ENCODE measurements at regions not wholly inside any gene's neighbourhood (a gene's known extent, or its start where the extent isn't known, plus 50 kb on each side); places are given as distances from the start of the nearest gene placed in this dataset.

- TF ChIP-seq CTCF (IDR thresholded peaks at IDR 0.05; ENCODE audit: unreplicated experiment): no peak
- intact Hi-C loops (cut with micrococcal nuclease): no loop called here
- H3K27ac Mint-ChIP-seq (ENCODE audit: low read depth, unreplicated experiment): no peak overlapping the region
- peaks cover 17% of the 10 kb centered on the region for H3K4me1 Mint-ChIP-seq (ENCODE audit: insufficient read depth, unreplicated experiment)
- no peak overlapping the region for H3K4me3 Mint-ChIP-seq (ENCODE audit: unreplicated experiment)
- ChIA-PET CTCF (interaction anchor here (0.8 kb wide), 1 partner anchor 11 kb away, joined by 4 read pairs; no protein-coding TSS in a partner anchor), POLR2A (no interaction called here)
- H3K27me3 Mint-ChIP-seq (ENCODE audit: insufficient read depth, unreplicated experiment): no peaks in the 10 kb centered on the region
- BruUV-seq (replicated peaks): no TSS peak
- H3K36me3 Mint-ChIP-seq (ENCODE audit: insufficient read depth, unreplicated experiment): no peaks in the 10 kb centered on the region
- no peaks in the 10 kb centered on the region for H3K9me3 Mint-ChIP-seq (ENCODE audit: unreplicated experiment)
- no peak for DNase-seq (ENCODE audit: unreplicated experiment)
Observed at GRCh38 chr2:20557635-20558034, 93.3 kb downstream of the HS1BP3 start.

GRCh38 chr2:20558391-20559150 lies 92.3 kb downstream of the HS1BP3 start:
- CTCF ChIA-PET: interaction anchor here (1.9 kb wide), 1 partner anchor 92 kb away, joined by 6 read pairs; the partner anchor contains the start of gene HS1BP3
- intact Hi-C loops (cut with micrococcal nuclease): no loop called here
- no TSS peak for BruUV-seq (replicated peaks)
- Mint-ChIP-seq H3K27me3 (ENCODE audit: insufficient read depth, unreplicated experiment) (no peaks in the 10 kb centered on the region), H3K27ac (ENCODE audit: low read depth, unreplicated experiment) (no peak overlapping the region), H3K36me3 (ENCODE audit: insufficient read depth, unreplicated experiment) (no peaks in the 10 kb centered on the region), H3K4me1 (ENCODE audit: insufficient read depth, unreplicated experiment) (peaks cover 17% of the 10 kb centered on the region), H3K9me3 (ENCODE audit: unreplicated experiment) (no peaks in the 10 kb centered on the region), H3K4me3 (ENCODE audit: unreplicated experiment) (no peak overlapping the region)
- POLR2A ChIA-PET: no interaction called here
- DNase-seq (ENCODE audit: unreplicated experiment): no peak
- TF ChIP-seq CTCF (IDR thresholded peaks at IDR 0.05; ENCODE audit: unreplicated experiment): no peak

DNA sequence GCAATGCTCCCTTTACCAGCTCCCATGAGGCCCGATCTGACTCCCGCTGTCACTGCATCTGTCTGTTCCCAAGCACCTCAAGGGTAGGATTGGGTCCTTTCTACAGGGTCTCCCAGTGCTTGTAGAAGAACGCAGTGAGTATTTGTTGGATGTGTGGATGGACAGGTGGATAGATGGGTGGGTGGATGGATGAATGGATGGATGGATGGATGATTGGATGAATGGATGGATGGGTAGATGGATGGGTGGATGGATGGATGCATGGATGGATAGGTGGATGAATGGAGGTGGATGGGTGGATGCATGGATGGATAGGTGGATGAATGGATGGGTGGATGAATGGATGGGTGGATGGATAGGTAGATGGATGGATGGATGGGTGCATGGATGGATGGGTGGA lies 91.6 kb downstream of the HS1BP3 start:
- ChIA-PET POLR2A (interaction anchor here (1.3 kb wide), 1 partner anchor 16 kb away, joined by 4 read pairs; no protein-coding TSS in a partner anchor), CTCF (interaction anchor here (0.8 to 1.9 kb wide), 2 partner anchors 76 to 92 kb away, joined by 3 to 6 read pairs; partner anchors contain the start of gene HS1BP3)
- TF ChIP-seq CTCF (IDR thresholded peaks at IDR 0.05; ENCODE audit: unreplicated experiment): no peak
- H3K27me3 Mint-ChIP-seq (ENCODE audit: insufficient read depth, unreplicated experiment): no peaks in the 10 kb centered on the region
- DNase-seq (ENCODE audit: unreplicated experiment): no peak
- no peak overlapping the region for H3K4me3 Mint-ChIP-seq (ENCODE audit: unreplicated experiment)
- BruUV-seq (replicated peaks): no TSS peak
- H3K36me3 Mint-ChIP-seq (ENCODE audit: insufficient read depth, unreplicated experiment): no peaks in the 10 kb centered on the region
- peaks cover 17% of the 10 kb centered on the region for H3K4me1 Mint-ChIP-seq (ENCODE audit: insufficient read depth, unreplicated experiment)
- intact Hi-C loops (cut with micrococcal nuclease): no loop called here
- H3K27ac Mint-ChIP-seq (ENCODE audit: low read depth, unreplicated experiment): no peak overlapping the region
- no peaks in the 10 kb centered on the region for H3K9me3 Mint-ChIP-seq (ENCODE audit: unreplicated experiment)

DNA sequence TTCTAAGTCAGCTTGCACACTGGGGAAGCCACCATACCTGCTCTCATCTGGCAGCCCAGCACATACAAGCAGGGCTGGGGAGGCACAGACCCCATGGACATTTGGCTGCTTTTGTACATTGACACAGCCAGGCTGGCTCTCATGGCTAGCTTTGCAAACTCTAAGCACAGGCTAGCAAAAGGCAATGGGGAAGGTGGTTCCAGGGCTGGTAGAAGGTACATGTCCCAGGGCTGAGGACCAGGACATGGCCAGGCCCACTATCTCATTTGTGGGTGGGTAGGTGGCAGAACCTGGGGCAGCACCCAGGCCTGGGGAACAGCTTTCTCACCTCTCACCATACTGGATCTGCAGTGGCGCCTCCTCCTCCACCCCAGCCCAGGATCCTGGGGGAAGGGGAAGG lies 90.9 kb downstream of the HS1BP3 start:
- no TSS peak for BruUV-seq (replicated peaks)
- TF ChIP-seq CTCF (IDR thresholded peaks at IDR 0.05; ENCODE audit: unreplicated experiment): no peak
- Mint-ChIP-seq H3K4me3 (ENCODE audit: unreplicated experiment) (no peak overlapping the region), H3K36me3 (ENCODE audit: insufficient read depth, unreplicated experiment) (no peaks in the 10 kb centered on the region), H3K27ac (ENCODE audit: low read depth, unreplicated experiment) (no peak overlapping the region), H3K4me1 (ENCODE audit: insufficient read depth, unreplicated experiment) (peaks cover 17% of the 10 kb centered on the region), H3K27me3 (ENCODE audit: insufficient read depth, unreplicated experiment) (no peaks in the 10 kb centered on the region), H3K9me3 (ENCODE audit: unreplicated experiment) (no peaks in the 10 kb centered on the region)
- ChIA-PET CTCF (interaction anchor here (0.6 to 1.9 kb wide), 3 partner anchors 26 to 91 kb away, joined by 3 to 6 read pairs (median 4); partner anchors contain the start of gene HS1BP3), POLR2A (interaction anchor here (1.3 kb wide), 1 partner anchor 15 kb away, joined by 4 read pairs; no protein-coding TSS in a partner anchor)
- no peak for DNase-seq (ENCODE audit: unreplicated experiment)
- intact Hi-C loops (cut with micrococcal nuclease): no loop called here

Data from MCF 10A (cell line).